Activated CD4-positive, alpha-beta T cell treated with anti-CD3 and anti-CD28 coated beads, Interleukin-10, Interleukin-2, amounts not matched to agents 100 ng/mL and 50 ng/mL, durations not matched to agents 16 hours and 8 hours (primary cell): ENCODE measurements at regions not wholly inside any gene's neighbourhood (a gene's known extent, or its start where the extent isn't known, plus 50 kb on each side); places are given as distances from the start of the nearest gene placed in this dataset.
"Not testable (repeated sequence)": the region's sequence is repeated elsewhere in the genome, so short reads cannot be mapped to it uniquely, and the experiment has no call there.

Source experiments
- DNase-seq: peaks from one replicate; pipeline ENCODE4 v3.0.0-alpha.2; 2020

GRCh38 chrX:144494074-144494473 lies 610.2 kb downstream of the UBE2NL start:
- DNase-seq, result no peak

DNA sequence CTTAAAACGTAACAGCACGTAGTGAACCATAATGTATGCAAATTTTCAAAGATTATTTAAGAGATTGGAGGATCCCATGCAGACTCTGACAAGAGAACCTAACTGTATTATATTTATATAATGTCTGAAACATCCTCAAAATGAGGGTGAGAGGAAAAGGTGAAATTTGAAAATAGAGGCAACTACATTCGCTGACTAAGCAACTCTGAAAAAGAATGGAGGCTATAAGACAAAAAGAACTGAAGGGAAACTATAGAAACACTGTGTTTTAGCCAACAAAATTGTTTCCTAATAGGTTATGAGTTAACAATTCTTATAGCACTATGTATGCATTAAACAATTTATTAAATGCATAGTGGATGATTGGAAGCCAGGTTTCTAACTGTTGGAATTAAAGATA lies 648.0 kb downstream of the UBE2NL start:
- DNase-seq, result no peak

DNA sequence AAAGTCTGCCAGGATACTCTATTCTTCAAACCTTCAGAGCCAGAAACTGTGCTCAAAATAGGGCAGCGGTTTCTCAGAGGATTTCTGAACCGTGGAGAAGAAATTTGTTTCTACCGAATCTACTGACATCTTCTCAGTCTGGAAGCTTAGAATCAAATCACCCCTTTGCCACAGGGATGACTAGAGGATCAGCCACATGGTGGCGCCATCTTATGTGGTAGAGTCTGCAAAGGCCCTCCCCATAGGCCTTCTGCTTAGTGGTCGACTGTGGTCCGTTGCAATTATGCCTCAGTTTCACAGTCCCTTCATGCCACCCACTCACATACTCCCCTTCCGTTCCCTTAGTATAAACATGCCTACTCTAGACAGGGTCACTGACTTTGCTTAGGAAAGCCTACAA lies 680.7 kb upstream of the SPANXN1 start:
- no peak for DNase-seq

GRCh38 chrX:144586756-144587155 lies 660.5 kb upstream of the SPANXN1 start:
- no peak for DNase-seq

GRCh38 chrX:144592036-144592435 lies 655.3 kb upstream of the SPANXN1 start:
- DNase-seq, result no peak

- DNase-seq, result no peak
Observed at GRCh38 chrX:144601010-144601409, 646.3 kb upstream of the SPANXN1 start.

DNA sequence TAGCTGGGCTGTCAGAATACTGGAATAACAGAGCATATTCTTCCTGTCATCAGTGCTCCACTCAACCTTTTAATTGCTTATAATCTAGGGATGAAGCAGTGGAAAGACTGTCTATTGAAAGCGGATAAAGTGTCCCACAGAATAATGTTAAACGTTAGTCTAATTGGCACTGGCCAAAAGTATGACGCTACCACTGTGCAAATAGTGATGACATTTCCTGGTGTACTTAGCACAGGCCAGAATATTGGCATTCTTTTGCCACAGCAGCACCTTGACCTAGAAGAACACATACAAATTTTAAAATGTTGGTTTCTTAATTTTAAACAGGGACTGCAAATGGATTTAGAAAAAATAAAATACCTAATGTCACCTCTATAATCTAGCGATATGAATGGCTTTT lies 635.2 kb upstream of the SPANXN1 start:
- no peak for DNase-seq

- DNase-seq, result no peak
Observed at GRCh38 chrX:144616317-144616716, 631.0 kb upstream of the SPANXN1 start.

DNA sequence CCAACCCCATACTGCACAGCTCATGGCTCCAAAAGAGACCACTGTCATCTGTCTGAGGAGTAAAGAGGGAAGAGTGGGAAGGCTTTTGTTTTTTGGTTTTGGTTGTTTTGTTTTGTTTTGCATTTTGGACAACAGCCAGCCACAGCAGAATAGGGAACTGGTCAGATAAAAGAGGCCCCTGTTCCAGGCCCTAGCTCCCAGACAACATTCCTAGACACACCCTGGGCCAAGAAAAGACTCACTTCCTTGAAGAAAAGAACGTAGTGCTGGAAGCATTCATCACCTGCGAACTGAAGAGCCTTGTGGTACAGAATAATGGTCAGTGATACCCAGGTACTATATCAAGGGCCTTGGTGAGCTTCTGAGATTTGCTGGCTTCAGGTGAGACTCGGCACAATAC lies 619.4 kb upstream of the SPANXN1 start:
- DNase-seq, result no peak

GRCh38 chrX:144634451-144634850 lies 612.9 kb upstream of the SPANXN1 start:
- DNase-seq, result not testable (repeated sequence)

DNA sequence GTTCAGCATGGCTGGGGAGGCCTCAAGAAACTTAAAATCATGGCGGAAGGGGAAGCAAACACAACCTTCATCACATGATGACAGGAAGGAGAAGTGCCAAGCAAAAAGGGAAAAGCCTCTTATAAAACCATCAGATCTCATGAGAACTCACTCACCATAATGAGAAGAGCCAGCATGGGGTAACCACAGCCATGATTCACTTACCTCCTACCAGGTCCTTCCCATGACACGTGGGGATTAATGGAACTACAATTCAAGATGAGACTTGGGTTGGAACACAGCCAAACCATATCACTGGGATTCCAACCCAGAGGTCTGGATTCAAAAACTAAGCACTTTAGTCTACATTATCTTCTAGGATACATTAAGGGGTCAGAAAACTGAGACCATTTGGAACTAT lies 609.6 kb upstream of the SPANXN1 start:
- DNase-seq, result no peak

- DNase-seq, result no peak
Observed at GRCh38 chrX:144648788-144649187, 598.5 kb upstream of the SPANXN1 start.

DNA sequence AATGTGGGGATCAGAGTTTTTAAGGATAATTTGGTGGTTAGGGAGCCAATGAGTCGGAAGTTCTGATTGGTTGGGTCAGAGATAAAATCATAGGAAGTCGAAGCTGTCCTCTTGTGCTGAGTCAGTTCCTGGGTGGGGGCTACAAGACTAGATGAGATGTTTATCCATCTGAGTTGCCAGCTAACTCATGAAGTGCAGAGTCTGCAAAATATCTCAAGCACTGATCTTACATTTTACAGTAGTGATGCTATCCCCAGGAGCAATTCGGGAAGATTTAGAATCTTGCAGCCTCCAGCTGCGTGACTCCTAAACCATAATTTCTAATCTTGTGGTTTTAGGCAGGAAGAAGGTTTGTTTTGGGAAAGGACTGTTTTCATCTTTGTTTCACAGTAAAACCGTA lies 565.8 kb upstream of the SPANXN1 start:
- no peak for DNase-seq

- no peak for DNase-seq
Observed at GRCh38 chrX:144683247-144683646, 564.1 kb upstream of the SPANXN1 start.

DNA sequence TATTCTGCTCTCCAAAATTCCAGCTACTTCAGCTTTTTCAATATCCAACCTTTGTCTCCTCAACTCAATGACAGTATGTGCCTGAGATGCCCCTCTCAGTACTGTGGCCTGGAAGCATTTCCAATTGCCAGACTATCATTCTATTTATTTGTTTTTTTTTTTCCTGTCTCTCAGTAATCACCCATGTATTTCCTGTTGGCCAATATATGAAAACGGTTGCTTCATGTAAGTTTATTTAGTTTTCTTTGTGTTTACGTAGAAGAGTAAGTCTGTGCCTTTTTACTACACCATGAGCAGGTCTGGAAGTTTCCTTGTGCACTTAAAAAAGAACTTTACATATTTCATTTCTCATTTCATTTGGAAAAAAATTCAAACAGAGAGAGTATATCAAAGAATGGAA lies 537.5 kb upstream of the SPANXN1 start:
- no peak for DNase-seq

DNA sequence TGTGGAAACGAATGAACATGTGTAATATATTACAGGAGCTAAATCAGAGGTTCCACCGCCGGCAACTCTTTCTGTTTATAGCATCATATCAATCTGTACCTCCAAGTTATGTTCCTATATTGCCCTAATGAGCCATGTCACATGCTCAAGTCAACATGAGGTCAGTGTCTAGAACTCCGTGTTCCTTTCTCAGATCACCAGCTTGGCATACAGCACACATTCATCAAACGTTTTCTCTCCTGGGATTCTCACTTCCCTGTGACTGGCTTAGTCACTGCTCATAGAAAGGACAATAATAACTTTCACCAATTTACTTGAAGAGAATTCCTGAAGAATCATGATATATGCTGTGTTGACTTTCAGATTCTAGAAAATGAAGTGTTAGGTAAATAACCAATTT lies 532.0 kb upstream of the SPANXN1 start:
- no peak for DNase-seq

- DNase-seq, result no peak
Observed at GRCh38 chrX:144716187-144716586, 531.1 kb upstream of the SPANXN1 start.

DNA sequence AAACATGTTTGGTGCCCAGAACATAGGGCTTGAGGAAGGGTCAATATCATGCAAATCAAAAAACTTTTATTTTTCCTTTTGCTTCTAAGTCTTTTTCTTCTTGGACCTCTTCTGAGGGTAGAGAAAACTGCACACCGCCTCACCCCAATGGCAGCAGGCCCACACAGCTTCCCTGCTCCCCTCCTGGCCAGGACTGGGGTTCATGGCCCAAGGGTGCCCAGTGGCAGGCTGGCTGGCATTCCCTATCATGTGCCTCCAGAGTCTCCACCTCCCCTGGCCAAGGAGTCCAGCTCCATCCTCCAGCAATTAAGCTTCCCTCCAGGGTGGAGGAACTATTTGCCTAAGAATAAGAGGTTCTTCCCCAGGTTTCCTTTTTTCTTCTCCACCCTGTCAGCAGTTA lies 529.6 kb upstream of the SPANXN1 start:
- no peak for DNase-seq

DNA sequence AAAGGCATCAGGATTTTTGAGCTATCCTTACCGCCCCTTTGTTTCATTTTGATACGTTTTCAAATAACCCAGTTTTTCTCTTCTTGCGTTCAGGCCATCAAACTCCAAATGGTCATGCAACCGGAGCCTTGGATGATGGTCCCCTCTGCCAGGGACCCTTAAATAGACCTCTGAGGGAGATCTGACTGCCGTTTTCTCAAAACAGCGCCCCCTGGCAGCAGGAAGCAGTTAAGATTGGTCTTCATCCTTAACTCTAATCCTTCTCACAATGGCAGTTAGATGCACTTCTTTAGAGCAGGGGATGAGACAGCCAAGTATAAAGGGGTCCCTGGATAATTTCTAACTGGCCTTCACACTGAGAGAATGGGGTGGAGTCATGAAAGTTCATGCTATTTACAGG lies 525.0 kb upstream of the SPANXN1 start:
- peak; percentile 1 for DNase-seq

DNA sequence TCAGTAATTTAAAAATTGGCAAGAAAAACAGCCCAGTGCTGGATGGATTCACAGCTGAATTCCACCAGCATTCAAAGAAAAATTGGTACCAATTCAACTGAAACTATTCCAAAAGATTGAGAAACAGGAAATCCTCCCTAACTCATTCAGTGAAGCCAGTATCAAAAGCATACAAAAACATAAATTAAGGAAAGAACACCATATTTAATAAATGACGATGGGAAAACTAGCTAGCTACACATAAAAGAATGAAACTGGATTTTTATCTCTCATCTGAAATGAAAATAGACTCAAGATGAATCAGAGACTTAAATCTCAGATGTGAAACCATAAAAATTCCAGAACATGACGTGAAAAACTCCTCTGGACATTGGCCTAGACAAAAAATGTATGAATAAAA lies 516.8 kb upstream of the SPANXN1 start:
- DNase-seq, result no peak

DNA sequence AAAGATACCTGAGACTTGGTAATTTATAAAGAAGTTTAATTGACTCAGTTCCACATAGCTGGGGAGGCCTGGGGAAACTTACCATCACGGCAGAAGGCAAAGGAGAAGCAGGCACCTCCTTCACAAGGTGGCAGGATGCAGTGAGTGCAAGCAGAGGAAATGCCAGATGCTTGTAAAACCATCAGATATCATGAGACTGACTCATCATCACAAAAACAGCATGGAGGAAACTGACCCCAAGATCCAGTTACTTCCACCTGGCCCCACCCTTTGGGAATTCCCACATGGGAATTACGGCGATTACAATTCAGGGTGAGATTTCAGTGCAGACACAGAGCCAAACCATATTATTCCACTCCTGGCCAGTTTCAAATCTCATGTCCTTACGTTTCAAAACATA lies 514.7 kb upstream of the SPANXN1 start:
- no peak for DNase-seq

GRCh38 chrX:144738246-144738645 lies 509.1 kb upstream of the SPANXN1 start:
- no peak for DNase-seq

- DNase-seq, result no peak
Observed at GRCh38 chrX:144768540-144768939, 478.8 kb upstream of the SPANXN1 start.

DNA sequence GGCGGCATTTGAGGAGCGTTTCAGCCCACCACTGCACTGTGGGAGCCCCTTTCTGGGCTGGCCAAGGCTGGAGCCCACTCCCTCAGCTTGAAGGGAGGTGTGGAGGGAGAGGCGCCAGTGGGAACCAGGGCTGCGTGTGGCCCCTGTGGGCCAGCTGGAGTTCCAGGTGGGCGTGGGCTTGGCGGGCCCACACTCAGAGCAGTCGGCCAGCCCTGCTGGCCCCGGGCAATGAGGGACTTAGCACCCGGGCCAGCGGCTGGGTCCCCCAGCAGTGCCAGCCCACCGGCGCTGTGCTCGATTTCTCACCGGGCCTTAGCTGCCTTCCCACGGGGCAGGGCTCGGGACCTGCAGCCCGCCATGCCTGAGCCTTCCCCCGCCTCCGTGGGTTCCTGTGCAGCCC lies 463.8 kb upstream of the SPANXN1 start:
- DNase-seq, result not testable (repeated sequence)

DNA sequence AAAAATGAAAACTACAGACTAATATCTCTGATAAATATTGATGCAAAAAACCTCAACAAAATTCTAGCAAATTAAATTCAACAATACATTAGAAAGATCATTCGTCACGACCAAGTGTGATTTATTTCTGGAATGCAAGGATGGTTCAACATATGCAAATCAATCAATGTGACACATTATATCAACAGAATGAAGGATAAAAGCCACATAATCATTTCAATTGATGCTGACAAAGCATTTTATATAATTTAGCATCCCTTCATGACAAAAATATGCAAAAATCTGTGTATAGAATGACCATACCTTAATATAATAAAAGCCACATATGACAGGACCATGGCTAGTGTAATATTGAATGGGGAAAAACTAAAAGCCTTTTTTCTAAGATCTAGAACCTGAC lies 457.2 kb upstream of the SPANXN1 start:
- no peak for DNase-seq

GRCh38 chrX:144791298-144791697 lies 456.0 kb upstream of the SPANXN1 start:
- DNase-seq, result no peak
